ENCODE measurements at regions not wholly inside any gene's neighbourhood (a gene's known extent, or its start where the extent isn't known, plus 50 kb on each side); places are given as distances from the start of the nearest gene placed in this dataset.
"Not testable (repeated sequence)": the region's sequence is repeated elsewhere in the genome, so short reads cannot be mapped to it uniquely, and the experiment has no call there.

DNA sequence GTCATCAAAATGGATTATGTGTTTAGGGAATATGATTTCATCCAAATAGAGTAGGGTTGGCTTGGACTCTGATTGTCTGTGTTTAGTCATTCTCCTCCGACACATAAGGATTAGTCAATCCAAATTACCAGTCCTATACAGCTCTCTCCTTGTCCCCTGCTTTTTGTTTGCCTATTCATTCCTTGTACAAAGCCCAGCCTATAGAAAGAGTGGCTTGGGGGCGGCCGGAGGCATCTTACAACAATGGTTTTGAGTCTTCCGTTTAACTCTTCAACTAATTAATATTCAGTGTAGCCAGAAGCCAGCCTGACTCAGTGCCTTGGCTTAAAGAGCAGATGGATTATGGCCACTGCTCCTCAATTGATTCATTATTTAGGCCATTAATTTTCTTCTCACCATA, 796.6 kb upstream of the POU3F4 start:
- H3K9me3 ChIP-seq, result no peaks in the 10 kb centered on the region
- H3K4me3 ChIP-seq, result no peak overlapping the region
- intact Hi-C loops (cut with DNase I; ENCODE audit: low total_unique reads), result no loop called here
- no peaks in the 10 kb centered on the region for H3K4me1 ChIP-seq
- H3K27ac ChIP-seq, result no peak overlapping the region
- no peak for DNase-seq
- no peaks in the 10 kb centered on the region for H3K27me3 ChIP-seq
- no peak for TF ChIP-seq POLR2A (IDR thresholded peaks at IDR 0.05)
- TF ChIP-seq, protein P1, sequence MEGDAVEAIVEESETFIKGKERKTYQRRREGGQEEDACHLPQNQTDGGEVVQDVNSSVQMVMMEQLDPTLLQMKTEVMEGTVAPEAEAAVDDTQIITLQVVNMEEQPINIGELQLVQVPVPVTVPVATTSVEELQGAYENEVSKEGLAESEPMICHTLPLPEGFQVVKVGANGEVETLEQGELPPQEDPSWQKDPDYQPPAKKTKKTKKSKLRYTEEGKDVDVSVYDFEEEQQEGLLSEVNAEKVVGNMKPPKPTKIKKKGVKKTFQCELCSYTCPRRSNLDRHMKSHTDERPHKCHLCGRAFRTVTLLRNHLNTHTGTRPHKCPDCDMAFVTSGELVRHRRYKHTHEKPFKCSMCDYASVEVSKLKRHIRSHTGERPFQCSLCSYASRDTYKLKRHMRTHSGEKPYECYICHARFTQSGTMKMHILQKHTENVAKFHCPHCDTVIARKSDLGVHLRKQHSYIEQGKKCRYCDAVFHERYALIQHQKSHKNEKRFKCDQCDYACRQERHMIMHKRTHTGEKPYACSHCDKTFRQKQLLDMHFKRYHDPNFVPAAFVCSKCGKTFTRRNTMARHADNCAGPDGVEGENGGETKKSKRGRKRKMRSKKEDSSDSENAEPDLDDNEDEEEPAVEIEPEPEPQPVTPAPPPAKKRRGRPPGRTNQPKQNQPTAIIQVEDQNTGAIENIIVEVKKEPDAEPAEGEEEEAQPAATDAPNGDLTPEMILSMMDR (IDR thresholded peaks at IDR 0.05), result no peak
- 75 to 84% methylated on average over 4 of the region's 4 CpGs for WGBS, 2 donors
- H3K36me3 ChIP-seq (ENCODE audit: low read depth, missing control alignments), result no peaks in the 10 kb centered on the region

DNA sequence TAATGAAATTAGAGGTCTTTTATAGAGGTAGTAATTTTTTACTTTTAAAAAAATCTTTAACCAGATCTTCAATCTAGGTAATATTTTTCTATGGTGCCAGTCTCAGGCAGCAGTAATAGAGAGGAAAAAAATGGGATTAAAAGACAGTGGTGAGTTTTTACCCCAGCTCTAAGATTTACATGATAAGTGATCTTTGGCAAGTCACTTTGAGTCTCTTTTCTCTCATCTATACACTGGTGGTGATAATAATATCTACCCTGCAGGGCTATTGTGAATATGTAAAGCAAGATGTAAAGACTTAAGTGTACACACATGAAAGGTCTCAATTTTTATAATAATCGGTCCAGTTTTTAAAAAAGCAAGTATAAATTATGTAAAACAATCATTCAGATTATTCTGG, 786.2 kb upstream of the POU3F4 start:
- Histone ChIP-seq H3K9me3 (no peaks in the 10 kb centered on the region), H3K4me3 (no peak overlapping the region), H3K27ac (no peak overlapping the region), H3K27me3 (no peaks in the 10 kb centered on the region), H3K36me3 (ENCODE audit: low read depth, missing control alignments) (no peaks in the 10 kb centered on the region), H3K4me1 (no peaks in the 10 kb centered on the region)
- intact Hi-C loops (cut with DNase I; ENCODE audit: low total_unique reads), result no loop called here
- DNase-seq, result no peak
- TF ChIP-seq POLR2A (IDR thresholded peaks at IDR 0.05), result no peak
- TF ChIP-seq, protein P1 (IDR thresholded peaks at IDR 0.05), result no peak
- 75 to 88% methylated on average over 1 of the region's 1 CpG for WGBS, 2 donors

DNA sequence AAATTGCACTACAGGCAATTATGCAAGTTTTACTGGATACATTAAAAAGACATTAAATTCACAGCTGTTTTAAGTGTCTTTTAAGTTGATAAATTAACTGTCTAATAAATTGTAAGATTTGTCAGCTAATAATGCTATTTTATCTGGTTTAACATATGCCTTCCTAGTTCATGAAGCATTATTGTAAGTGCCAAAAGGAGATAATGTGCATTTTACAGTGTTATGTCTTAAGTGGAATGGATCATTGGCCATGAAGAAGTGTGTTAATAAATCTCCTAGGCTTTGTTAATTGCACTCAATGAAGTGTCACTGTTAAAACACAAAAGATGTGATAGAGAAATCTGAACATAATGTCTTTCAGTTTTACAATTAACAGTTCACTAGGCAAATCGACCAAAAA, 784.3 kb upstream of the POU3F4 start:
- no peaks in the 10 kb centered on the region for H3K36me3 ChIP-seq (ENCODE audit: low read depth, missing control alignments)
- 33 to 45% methylated on average over 1 of the region's 1 CpG for WGBS, 2 donors
- DNase-seq, result no peak
- no peak for TF ChIP-seq POLR2A (IDR thresholded peaks at IDR 0.05)
- TF ChIP-seq, protein P1 (IDR thresholded peaks at IDR 0.05), result no peak
- no peaks in the 10 kb centered on the region for H3K4me1 ChIP-seq
- no peak overlapping the region for H3K4me3 ChIP-seq
- no peaks in the 10 kb centered on the region for H3K9me3 ChIP-seq
- H3K27me3 ChIP-seq, result no peaks in the 10 kb centered on the region
- no peak overlapping the region for H3K27ac ChIP-seq
- intact Hi-C loops (cut with DNase I; ENCODE audit: low total_unique reads), result no loop called here

DNA sequence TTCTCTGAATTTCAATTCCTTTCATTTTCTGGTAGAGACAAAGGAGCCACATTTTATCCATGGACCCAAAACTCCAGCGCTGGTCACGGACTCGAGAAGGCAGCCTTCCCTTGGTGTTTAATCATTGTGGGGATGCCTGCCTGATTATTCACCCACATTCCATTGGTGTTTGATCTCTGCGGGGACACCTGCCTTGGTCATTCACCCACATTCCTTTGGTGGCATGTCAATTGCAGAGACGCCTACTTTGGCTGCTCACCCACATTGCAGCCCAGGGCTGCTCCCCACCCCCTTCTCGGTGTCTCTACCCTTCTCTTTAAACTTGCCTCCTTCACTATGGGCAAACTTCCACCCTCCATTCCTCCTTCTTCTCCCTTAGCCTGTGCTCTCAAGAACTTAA, 780.7 kb upstream of the POU3F4 start:
- DNase-seq; H3K4me1 ChIP-seq; H3K27me3 ChIP-seq; intact Hi-C loops (cut with DNase I; ENCODE audit: low total_unique reads); H3K9me3 ChIP-seq; H3K36me3 ChIP-seq (ENCODE audit: low read depth, missing control alignments); H3K4me3 ChIP-seq; H3K27ac ChIP-seq: not testable (repeated sequence)
- WGBS, 2 donors, result 90% methylated on average over 5 of the region's 6 CpGs; no CpG with 5 or more reads in 1 of the 2 donors

DNA sequence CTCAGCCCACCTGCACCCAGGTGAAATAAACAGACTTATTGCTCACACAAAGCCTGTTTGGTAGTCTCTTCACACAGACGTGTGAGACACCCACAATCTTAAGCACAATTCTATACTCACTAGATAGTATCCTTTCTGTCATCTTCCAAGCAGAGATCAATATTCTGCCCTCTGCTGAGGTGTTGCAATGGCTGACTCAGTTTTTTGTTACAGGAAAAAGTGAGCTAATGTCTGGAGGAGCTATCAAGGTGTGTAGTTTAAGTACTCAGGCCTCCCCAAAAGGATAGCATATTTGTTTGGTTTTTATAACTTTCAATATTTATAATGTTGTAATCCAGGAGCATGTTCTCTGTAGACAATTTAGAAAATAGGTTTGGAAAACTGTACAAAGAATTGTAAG, 775.2 kb upstream of the POU3F4 start:
- WGBS, 2 donors, result 83 to 91% methylated on average over 1 of the region's 1 CpG
- Histone ChIP-seq H3K4me1 (no peaks in the 10 kb centered on the region), H3K27me3 (no peaks in the 10 kb centered on the region), H3K27ac (no peak overlapping the region), H3K9me3 (no peaks in the 10 kb centered on the region), H3K36me3 (ENCODE audit: low read depth, missing control alignments) (no peaks in the 10 kb centered on the region), H3K4me3 (no peak overlapping the region)
- no peak for DNase-seq
- intact Hi-C loops (cut with DNase I; ENCODE audit: low total_unique reads), result no loop called here
- TF ChIP-seq, protein P1 (IDR thresholded peaks at IDR 0.05), result no peak
- no peak for TF ChIP-seq POLR2A (IDR thresholded peaks at IDR 0.05)

Measured in testis (tissue), 2 donors.